Fibroblast of the conjunctiva (primary cell): ENCODE measurements at regions not wholly inside any gene's neighbourhood (a gene's known extent, or its start where the extent isn't known, plus 50 kb on each side); places are given as distances from the start of the nearest gene placed in this dataset.

Source experiments
- DNase-seq: peaks from one replicate; pipeline ENCODE4 v3.0.0-alpha.2; 2010; ENCODE audit warnings: low read depth

GRCh38 chr13:53848366-53848961 lies 819.9 kb downstream of the OLFM4 start:
- DNase-seq, result no peak

- no peak for DNase-seq
Observed at GRCh38 chr13:53854321-53854720, 825.7 kb downstream of the OLFM4 start.

GRCh38 chr13:53856573-53857195 lies 828.1 kb downstream of the OLFM4 start:
- no peak for DNase-seq

- DNase-seq, result no peak
Observed at GRCh38 chr13:53863520-53863919, 834.9 kb downstream of the OLFM4 start.

GRCh38 chr13:53873558-53873957 lies 844.9 kb downstream of the OLFM4 start:
- DNase-seq, result no peak

GRCh38 chr13:53878861-53879260 lies 850.2 kb downstream of the OLFM4 start:
- DNase-seq, result no peak

- no peak for DNase-seq
Observed at GRCh38 chr13:53885997-53886396, 857.4 kb downstream of the OLFM4 start.

- no peak for DNase-seq
Observed at GRCh38 chr13:53890696-53891095, 862.1 kb downstream of the OLFM4 start.

- no peak for DNase-seq
Observed at GRCh38 chr13:53901593-53901992, 873.0 kb downstream of the OLFM4 start.

GRCh38 chr13:53907891-53908290 lies 879.3 kb downstream of the OLFM4 start:
- no peak for DNase-seq

- no peak for DNase-seq
Observed at GRCh38 chr13:53920916-53921315, 892.3 kb downstream of the OLFM4 start.

- no peak for DNase-seq
Observed at GRCh38 chr13:53921473-53921872, 892.9 kb downstream of the OLFM4 start.

GRCh38 chr13:53941588-53942190 lies 913.1 kb downstream of the OLFM4 start:
- no peak for DNase-seq

GRCh38 chr13:53946500-53946899 lies 917.9 kb downstream of the OLFM4 start:
- DNase-seq, result no peak

GRCh38 chr13:53953183-53953582 lies 924.6 kb downstream of the OLFM4 start:
- DNase-seq, result no peak
